ENCODE measurements at regions not wholly inside any gene's neighbourhood (a gene's known extent, or its start where the extent isn't known, plus 50 kb on each side); places are given as distances from the start of the nearest gene placed in this dataset.

GRCh38 chr1:110816945-110817344 is 56.0 kb upstream of the CD53 start:
- DNase-seq (ENCODE audit: low spot score): no peak

- no peak for DNase-seq (ENCODE audit: low spot score)
Measured at GRCh38 chr1:110811529-110811928, 61.4 kb upstream of the CD53 start.

DNA sequence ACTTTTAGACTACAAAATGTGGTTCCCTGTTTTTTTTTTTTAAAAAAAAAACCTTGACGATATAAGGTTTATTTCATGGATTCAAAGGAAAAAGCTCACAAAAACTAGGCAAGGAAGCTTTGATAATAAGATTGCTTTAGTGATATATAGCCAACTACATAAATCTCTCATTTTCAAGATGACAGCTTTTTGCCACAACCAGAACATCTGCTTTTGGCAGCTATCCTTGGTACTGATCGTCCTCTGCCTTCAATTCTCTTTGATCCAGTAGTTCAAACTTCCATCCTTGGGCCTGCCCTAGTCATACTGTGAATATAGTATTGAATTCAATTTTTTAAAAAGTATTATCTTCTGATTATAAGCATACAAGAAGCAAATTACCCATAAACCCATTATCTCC is 72.9 kb upstream of the CD53 start:
- no peak for DNase-seq (ENCODE audit: low spot score)

DNA sequence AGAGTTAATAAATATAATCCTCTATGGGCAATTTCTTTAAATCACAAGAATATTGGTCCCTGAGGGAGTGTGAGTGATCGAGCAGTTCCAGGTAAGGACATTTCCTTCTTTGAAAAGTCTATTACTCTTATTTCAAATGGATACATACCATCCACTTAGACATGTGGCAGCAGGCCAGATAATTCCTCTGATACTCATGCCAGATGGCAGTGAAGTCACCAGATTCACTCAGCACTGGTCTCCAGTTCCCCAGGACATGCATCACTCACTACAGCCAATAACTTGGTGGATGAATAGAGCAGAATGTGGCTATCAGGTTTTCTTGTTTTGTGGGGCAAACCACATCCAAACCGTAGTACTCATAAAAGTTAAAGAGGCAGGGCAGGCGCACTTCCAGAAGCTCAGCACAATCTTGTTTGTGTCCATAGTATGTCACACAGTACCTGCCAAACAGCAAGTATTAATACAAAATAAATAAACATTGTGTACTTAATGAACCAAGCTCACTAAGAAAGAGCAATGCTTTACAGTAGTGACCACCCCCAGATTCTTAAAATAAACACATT is 74.2 kb upstream of the CD53 start:
- no peak for DNase-seq (ENCODE audit: low spot score)

DNA sequence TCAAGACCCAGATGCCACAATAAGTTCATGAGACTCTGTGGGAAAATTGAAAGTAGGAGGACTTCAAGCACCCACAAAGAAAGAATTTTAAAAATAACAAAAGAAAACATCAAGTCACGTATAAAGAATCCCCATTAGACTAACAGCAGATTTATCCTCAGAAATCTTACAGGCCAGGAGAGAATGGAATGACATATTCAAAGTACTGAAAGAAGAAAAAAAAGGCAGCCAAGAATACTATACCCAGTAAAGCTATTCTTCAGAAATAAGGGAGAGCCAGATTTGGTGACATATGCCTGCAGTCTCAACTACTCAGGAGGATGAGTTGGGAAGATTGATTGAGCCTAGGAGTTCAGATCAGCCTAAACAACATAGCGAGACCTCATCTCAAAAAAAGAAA is 84.3 kb upstream of the CD53 start:
- no peak for DNase-seq (ENCODE audit: low spot score)

DNA sequence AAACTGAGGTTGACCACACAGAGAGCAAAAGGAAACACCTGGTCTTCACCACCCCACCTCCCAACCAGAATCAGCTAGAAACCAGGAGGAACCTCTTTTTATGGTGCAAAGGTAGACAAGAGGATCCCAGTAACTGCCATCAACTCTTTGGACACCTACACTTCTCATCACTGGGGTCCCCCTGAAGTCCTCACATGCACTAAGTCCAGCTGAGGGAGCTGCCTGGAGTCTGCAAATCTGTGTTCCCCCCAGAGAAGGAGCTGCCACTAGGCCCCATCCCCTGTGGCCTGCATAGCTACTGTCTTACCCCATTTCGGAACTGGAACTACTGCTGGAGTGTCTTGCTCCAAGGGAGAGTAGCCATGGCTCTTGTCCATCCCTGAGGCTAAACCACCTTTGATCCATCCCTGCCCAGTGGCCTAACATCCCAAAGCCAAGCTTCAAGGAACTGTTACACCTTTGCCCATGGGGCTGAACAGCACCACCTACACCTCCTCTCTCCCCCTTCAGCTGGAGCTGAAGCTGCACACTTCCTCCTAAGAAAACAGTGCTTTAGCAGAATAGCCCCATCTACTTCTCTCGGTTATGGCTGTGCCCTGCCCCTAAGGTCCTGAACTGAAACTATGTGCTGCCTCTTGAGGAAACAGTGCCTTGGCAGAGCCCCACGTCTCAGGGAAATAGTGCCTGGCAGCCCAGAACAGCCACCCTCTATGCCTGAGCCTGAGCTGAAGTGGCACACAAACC is 85.4 kb upstream of the CD53 start:
- DNase-seq (ENCODE audit: low spot score): peak; percentile 76

- DNase-seq (ENCODE audit: low spot score): peak; percentile 22
Measured at GRCh38 chr1:110786802-110787327, 86.1 kb upstream of the CD53 start.

GRCh38 chr1:110785612-110786011 is 87.3 kb upstream of the CD53 start:
- no peak for DNase-seq (ENCODE audit: low spot score)

DNA sequence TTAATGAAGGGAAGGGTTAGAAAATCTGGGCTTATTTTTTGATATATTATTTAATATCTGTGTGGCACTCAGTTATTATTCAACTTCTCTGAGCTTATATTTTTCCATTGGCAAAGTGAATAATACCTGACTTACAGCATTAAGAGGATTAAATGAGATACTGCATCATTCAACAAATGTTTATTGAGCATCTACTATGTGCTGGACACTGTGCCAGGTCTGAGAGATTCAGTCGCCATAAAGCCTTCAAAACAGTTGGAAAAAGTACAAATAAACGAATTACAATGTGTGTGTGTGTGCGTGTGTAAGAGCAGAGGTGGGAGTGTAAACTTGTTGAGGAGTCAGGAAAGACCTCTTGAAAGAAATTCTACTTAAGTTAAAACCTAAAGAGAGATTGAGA is 87.9 kb upstream of the CD53 start:
- no peak for DNase-seq (ENCODE audit: low spot score)

DNA sequence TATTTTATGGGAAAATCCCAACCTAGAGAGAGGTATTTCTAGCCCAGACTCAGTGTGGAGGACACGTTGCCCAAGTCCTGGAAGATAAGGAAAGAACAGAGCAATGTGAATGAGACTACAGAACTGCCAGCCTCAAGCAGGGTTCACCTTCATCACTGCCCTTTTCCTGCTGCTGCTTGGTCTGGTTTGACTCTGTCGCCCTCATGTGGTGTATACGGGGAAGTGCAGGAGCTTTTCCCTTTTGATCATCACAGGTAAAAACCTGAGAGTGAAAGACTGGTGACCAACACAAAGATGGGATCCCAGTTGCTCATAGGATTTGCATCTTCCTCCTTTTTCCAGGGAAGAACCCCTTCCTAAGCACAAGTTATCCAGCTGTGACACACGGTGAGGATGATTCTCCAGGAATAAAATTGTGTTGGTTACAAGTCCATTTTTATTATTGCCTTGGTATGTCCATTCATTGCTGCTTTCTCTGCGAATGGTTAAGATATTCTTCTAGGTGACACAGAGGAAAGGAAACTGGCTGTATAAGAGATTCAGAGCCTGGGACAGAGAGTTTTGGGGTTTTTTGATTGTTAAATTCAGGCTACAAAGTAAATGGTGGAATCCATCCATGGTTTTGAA is 89.5 kb upstream of the CD53 start:
- peak; percentile 81 for DNase-seq (ENCODE audit: low spot score)

DNA sequence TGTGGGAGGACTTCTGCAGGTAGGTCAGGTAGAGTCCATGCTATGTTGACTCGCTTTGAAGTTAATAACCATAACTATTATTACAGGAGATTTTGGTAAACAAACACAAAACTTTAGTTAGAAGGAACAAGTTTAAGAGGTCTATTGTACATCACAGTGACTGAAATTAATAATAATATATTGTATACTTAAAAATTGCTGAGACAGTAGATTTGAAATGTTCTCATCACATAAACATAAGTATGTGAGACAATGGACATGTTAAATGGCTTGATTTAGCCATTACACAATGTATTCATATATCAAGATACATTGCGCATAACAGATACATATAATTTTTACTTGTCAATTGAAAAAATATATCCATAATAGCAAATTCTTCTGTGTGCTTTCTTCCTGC is 91.4 kb upstream of the CD53 start:
- DNase-seq (ENCODE audit: low spot score): no peak

GRCh38 chr1:110780600-110781484 is 92.1 kb upstream of the CD53 start:
- peak; percentile 89 for DNase-seq (ENCODE audit: low spot score)

GRCh38 chr1:110779636-110780035 is 93.3 kb upstream of the CD53 start:
- no peak for DNase-seq (ENCODE audit: low spot score)

DNA sequence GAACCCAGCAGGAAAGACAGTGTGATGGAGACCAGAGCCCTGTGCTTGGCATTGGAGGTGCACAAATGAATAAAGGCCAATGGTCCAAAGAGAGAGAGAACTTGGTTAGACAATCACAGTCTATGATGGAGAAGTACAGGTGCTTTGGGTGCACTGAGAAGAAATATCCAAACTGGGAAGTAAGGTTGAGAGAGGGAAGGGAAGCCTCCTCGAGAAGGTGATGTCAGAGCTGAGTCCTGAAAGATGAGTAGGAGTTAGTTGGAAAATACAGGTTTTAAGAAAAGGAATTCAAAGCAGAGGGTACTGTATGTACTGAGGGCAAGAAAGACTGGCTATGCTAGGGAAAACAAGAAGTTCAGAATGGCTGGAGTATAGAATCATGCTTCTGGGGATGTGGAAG is 94.1 kb upstream of the CD53 start:
- DNase-seq (ENCODE audit: low spot score): no peak

- no peak for DNase-seq (ENCODE audit: low spot score)
Measured at GRCh38 chr1:110777228-110777627, 95.7 kb upstream of the CD53 start.

- no peak for DNase-seq (ENCODE audit: low spot score)
Measured at GRCh38 chr1:110774398-110774797, 98.5 kb upstream of the CD53 start.

GRCh38 chr1:110773813-110774212 is 99.1 kb upstream of the KCNA3 start:
- DNase-seq (ENCODE audit: low spot score): no peak

DNA sequence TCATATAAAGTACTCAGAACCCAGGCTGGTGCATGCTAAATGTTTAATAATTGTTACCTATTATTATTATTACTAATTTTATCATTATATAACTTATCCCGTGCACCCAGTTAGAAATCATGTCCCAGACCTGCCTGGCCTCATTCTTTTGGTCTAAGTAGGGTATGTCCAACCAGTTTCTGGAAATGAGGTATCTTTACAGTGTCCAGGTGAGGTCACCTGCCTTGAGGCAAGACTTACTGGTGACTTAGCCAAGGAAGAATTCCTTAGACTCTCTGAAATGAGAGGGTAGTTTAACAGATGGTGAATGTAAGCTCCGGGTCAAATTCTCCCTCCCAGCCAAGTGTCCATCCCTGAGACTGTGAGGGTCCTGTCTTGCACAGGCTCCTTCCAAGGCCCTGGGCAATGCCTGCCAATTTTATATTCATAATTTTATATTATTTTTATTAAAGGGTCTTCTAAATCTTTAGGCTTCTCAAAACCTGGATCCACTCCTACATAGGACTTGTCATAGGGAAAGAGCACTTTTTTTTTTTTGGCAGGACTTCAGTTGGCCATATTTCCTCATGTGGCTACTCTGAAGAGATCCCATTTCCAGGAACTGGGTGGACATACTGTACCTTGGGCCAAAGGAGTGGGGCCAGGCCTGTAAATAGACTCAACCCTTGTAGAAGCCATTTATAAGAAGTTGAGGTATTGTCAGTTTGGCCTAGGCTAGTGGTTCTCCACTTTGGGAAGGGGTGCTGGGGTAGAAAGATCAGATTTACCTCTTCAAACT is 96.7 kb upstream of the KCNA3 start:
- no peak for DNase-seq (ENCODE audit: low spot score)

DNA sequence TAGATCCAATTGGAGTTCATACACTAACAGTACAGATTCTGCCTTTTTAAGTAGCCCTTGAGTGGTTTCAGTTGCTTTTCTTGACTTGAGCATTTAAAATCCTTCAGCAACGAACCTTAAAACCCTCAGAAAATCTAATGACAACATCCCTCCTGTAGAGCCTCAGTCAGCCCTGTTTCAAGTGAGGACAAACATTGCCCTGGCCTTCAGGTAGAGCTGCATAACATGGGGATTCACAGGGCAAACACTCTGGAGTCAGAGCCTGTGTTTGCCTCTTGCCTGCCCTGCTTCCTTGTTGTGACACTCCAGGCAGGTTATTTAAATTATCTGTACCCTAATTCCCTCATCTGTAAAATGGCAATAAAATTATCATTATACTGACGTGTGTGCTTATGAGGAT is 96.1 kb upstream of the KCNA3 start:
- no peak for DNase-seq (ENCODE audit: low spot score)

DNA sequence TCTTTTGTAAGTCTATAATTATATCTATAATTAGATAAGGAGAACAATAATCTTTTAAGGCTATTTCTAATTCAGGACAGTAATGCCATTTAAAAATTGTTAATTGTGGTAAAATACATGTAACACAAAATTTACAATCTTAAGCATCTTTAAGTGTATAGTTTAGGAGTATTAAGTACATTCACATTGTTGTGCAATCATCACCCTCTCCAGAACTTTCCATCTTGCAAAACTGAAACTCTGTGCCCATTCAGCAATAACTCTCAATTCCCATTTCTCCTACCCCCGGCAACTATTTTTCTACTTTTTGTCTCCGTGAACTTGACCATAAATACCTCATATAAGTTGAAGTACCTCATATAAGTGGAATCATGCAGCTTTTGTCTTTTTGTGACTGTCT is 93.9 kb upstream of the KCNA3 start:
- no peak for DNase-seq (ENCODE audit: low spot score)

- no peak for DNase-seq (ENCODE audit: low spot score)
Measured at GRCh38 chr1:110766336-110766647, 91.6 kb upstream of the KCNA3 start.
